Liver (tissue), 8 donors: ENCODE measurements at regions not wholly inside any gene's neighbourhood (a gene's known extent, or its start where the extent isn't known, plus 50 kb on each side); places are given as distances from the start of the nearest gene placed in this dataset.

ENCODE experiments used
- DNase-seq: peaks from one replicate; pipeline ENCODE4 v3.0.0-alpha.2; 2017; ENCODE audit warnings: low spot score
- H3K27ac ChIP-seq, 2 donors: one replicate each; pipeline ENCODE4 v1.7.0; 2013; ENCODE audit warnings: inconsistent platforms in 2 of 2, low read length in 2 of 2, control low read depth in 1 of 2, low read depth in 1 of 2, mild to moderate bottlenecking in 1 of 2
- H3K27me3 ChIP-seq, 4 donors: one replicate each; pipeline versions ENCODE4 v1.6.1 to v1.7.0; 2013; ENCODE audit warnings: low read length in 3 of 4, inconsistent platforms in 1 of 4, mild to moderate bottlenecking in 1 of 4, moderate library complexity in 1 of 4; ENCODE audit not compliant: control insufficient read depth in 4 of 4, insufficient read depth in 4 of 4
- H3K36me3 ChIP-seq, 4 donors: one replicate each; pipeline versions ENCODE4 v1.6.1 to v1.7.0; 2013; ENCODE audit warnings: low read length in 3 of 4, mild to moderate bottlenecking in 3 of 4, low read depth in 1 of 4, moderate library complexity in 1 of 4; ENCODE audit not compliant: control insufficient read depth in 4 of 4, insufficient read depth in 3 of 4
- H3K4me1 ChIP-seq, 4 donors: one replicate each; pipeline versions ENCODE4 v1.6.1 to v1.7.0; 2013; ENCODE audit warnings: low read length in 3 of 4, mild to moderate bottlenecking in 3 of 4, moderate library complexity in 1 of 4; ENCODE audit not compliant: control insufficient read depth in 4 of 4, insufficient read depth in 4 of 4
- H3K4me3 ChIP-seq, 3 donors: one replicate each; pipeline versions ENCODE4 v1.6.1 to v1.7.0; 2013; ENCODE audit warnings: low read length in 3 of 3, control low read depth in 1 of 3, low read depth in 1 of 3, mild to moderate bottlenecking in 1 of 3
- H3K9ac ChIP-seq, 2 donors: one replicate each; pipeline ENCODE4 v1.7.0; 2013; ENCODE audit warnings: low read length in 2 of 2, mild to moderate bottlenecking in 2 of 2, moderate library complexity in 2 of 2, control low read depth in 1 of 2, low read depth in 1 of 2
- H3K9me3 ChIP-seq, 4 donors: one replicate each; pipeline versions ENCODE4 v1.6.1 to v1.7.0; 2013; ENCODE audit warnings: low read length in 3 of 4; ENCODE audit not compliant: control insufficient read depth in 4 of 4
- ATF3 ChIP-seq: IDR thresholded peaks from 2 replicates; pipeline ENCODE4 v1.6.1; 2016; ENCODE audit warnings: antibody characterized with exemption
- CTCF ChIP-seq: fragments of 150-350 bp; IDR thresholded peaks from 2 replicates; pipeline ENCODE4 v1.5.1; 2017; ENCODE audit warnings: improper control_type of control experiment, low read depth, low read length; ENCODE audit not compliant: missing input control
- EGR1 ChIP-seq, 2 donors: IDR thresholded peaks; 2 replicates each; pipeline ENCODE4 v1.6.1; 2016 to 2018; ENCODE audit warnings: antibody characterized with exemption in 2 of 2, low read depth in 2 of 2
- FOXA1 ChIP-seq: IDR thresholded peaks from 2 replicates; pipeline ENCODE4 v1.6.1; 2016; ENCODE audit warnings: antibody characterized with exemption
- GABPA ChIP-seq, 2 donors: IDR thresholded peaks in 1 of 2; conservative IDR thresholded peaks in 1 of 2; 2 replicates each; pipeline ENCODE4 v1.6.1; 2016; ENCODE audit warnings: antibody characterized with exemption in 2 of 2, mild to moderate bottlenecking in 1 of 2, moderate library complexity in 1 of 2
- HNF4A ChIP-seq, 2 donors: conservative IDR thresholded peaks; 2 replicates each; pipeline ENCODE4 v1.6.1; 2016; ENCODE audit warnings: antibody characterized with exemption in 2 of 2, mild to moderate bottlenecking in 2 of 2
- HNF4G ChIP-seq: IDR thresholded peaks from 2 replicates; pipeline ENCODE4 v1.6.1; 2016; ENCODE audit warnings: antibody characterized with exemption
- JUND ChIP-seq, 2 donors: IDR thresholded peaks; 2 replicates each; pipeline ENCODE4 v1.6.1; 2016; ENCODE audit warnings: antibody characterized with exemption in 2 of 2
- NR2F2 ChIP-seq: IDR thresholded peaks from 2 replicates; pipeline ENCODE4 v1.6.1; 2016; ENCODE audit warnings: antibody characterized with exemption
- RAD21 ChIP-seq, 2 donors: IDR thresholded peaks; 2 replicates each; pipeline ENCODE4 v1.6.1; 2016; ENCODE audit warnings: antibody characterized with exemption in 2 of 2, mild to moderate bottlenecking in 2 of 2
- RXRA ChIP-seq, 2 donors: IDR thresholded peaks; 2 replicates each; pipeline ENCODE4 v1.6.1; 2017 to 2018; ENCODE audit warnings: antibody characterized with exemption in 2 of 2, mild to moderate bottlenecking in 1 of 2
- TAF1 ChIP-seq: conservative IDR thresholded peaks from 2 replicates; pipeline ENCODE4 v1.6.1; 2016; ENCODE audit warnings: antibody characterized with exemption, mild to moderate bottlenecking
- YY1 ChIP-seq: IDR thresholded peaks from 2 replicates; pipeline ENCODE4 v1.6.1; 2016; ENCODE audit warnings: antibody characterized with exemption, mild to moderate bottlenecking
- ZBTB33 ChIP-seq: IDR thresholded peaks from 2 replicates; pipeline ENCODE4 v1.6.1; 2016; ENCODE audit warnings: antibody characterized with exemption
- WGBS: extraction: QIAGEN DNeasy Blood & Tissue Kit; methylation state at CpG from one replicate; pipeline ENCODE4 v1.1.7; 2013; 5-methylcytosine and 5-hydroxymethylcytosine counted together
- donor health status: healthy.
- donor health status: healthy.
- donor health status: healthy.
- donor health status: healthy.
- donor health status: healthy.

GRCh38 chr2:6641956-6642355, 223.8 kb downstream of the CMPK2 start:
- WGBS, result 57% methylated on average over 1 of the region's 1 CpG
- no peak overlapping the region for H3K27ac ChIP-seq
- no peak for DNase-seq
- no peaks in the 10 kb centered on the region for H3K36me3 ChIP-seq
- no peaks in the 10 kb centered on the region for H3K4me1 ChIP-seq
- TF ChIP-seq FOXA1, result no peak
- TF ChIP-seq TAF1, result no peak
- no peak for TF ChIP-seq ZBTB33
- TF ChIP-seq GABPA (IDR thresholded peaks at IDR 0.05 in 1 of 2, conservative IDR thresholded peaks at IDR 0.05 in 1 of 2), result no peak
- no peak for TF ChIP-seq HNF4A (conservative IDR thresholded peaks at IDR 0.05)
- TF ChIP-seq ATF3, result no peak
- TF ChIP-seq JUND (IDR thresholded peaks at IDR 0.05), result no peak
- no peak for TF ChIP-seq YY1
- no peak for TF ChIP-seq RXRA (IDR thresholded peaks at IDR 0.05)
- TF ChIP-seq RAD21 (IDR thresholded peaks at IDR 0.05), result no peak
- no peak for TF ChIP-seq CTCF
- TF ChIP-seq HNF4G, result no peak
- TF ChIP-seq NR2F2, result no peak
- no peak for TF ChIP-seq EGR1 (IDR thresholded peaks at IDR 0.05; ENCODE audit: low read depth in 2 of 2)
- peaks cover 0 to 6% (median 0%) of the 10 kb centered on the region in 4 donors for H3K9me3 ChIP-seq
- H3K9ac ChIP-seq, result no peak overlapping the region
- no peak overlapping the region for H3K4me3 ChIP-seq
- peaks cover 0 to 3% (median 0%) of the 10 kb centered on the region in 4 donors for H3K27me3 ChIP-seq

- no peak for DNase-seq
- no peaks in the 10 kb centered on the region for H3K36me3 ChIP-seq
- no peaks in the 10 kb centered on the region for H3K4me1 ChIP-seq
- H3K27me3 ChIP-seq, result no peaks in the 10 kb centered on the region
- no peak overlapping the region for H3K9ac ChIP-seq
- H3K9me3 ChIP-seq, result no peaks in the 10 kb centered on the region
- H3K4me3 ChIP-seq, result no peak overlapping the region
- TF ChIP-seq NR2F2, result no peak
- TF ChIP-seq YY1, result no peak
- no peak for TF ChIP-seq CTCF
- TF ChIP-seq TAF1, result no peak
- TF ChIP-seq RXRA (IDR thresholded peaks at IDR 0.05), result no peak
- WGBS, result 47% methylated on average over 2 of the region's 2 CpGs
- no peak overlapping the region for H3K27ac ChIP-seq
Observed at GRCh38 chr2:6644261-6644660, 221.4 kb downstream of the CMPK2 start.
